CD4-positive, alpha-beta memory T cell (primary cell): ENCODE measurements at regions not wholly inside any gene's neighbourhood (a gene's known extent, or its start where the extent isn't known, plus 50 kb on each side); places are given as distances from the start of the nearest gene placed in this dataset.
A peak's percentile ranks its signal among the peaks of the same experiment; 100 is the strongest.

ENCODE experiments used
- CTCF ChIA-PET: fragments of 350-600 bp; sonication (Branson Sonifier 250); formaldehyde crosslinking; loops from one replicate; lab custom pipeline; 2021; ENCODE audit warnings: inconsistent platforms; ENCODE audit not compliant: partially characterized antibody; lab: Charles Lee
- POLR2A ChIA-PET: fragments of 350-600 bp; sonication (Branson Sonifier 250); formaldehyde crosslinking; loops from one replicate; lab custom pipeline; 2021; ENCODE audit not compliant: partially characterized antibody; lab: Charles Lee
- DNase-seq, 5 donors: peaks; one replicate each; pipeline versions ENCODE4 v3.0.0 to v3.0.0-alpha.2; 2020 to 2022; ENCODE audit warnings: mixed read lengths in 1 of 5
- H3K27ac ChIP-seq: one replicate; pipeline ENCODE4 v1.7.0; 2013; ENCODE audit warnings: low read depth, low read length
- H3K27me3 ChIP-seq: 2 replicates; pipeline ENCODE4 v1.7.0; 2013; ENCODE audit warnings: mild to moderate bottlenecking, low read length, moderate library complexity; ENCODE audit not compliant: insufficient read depth
- H3K36me3 ChIP-seq: 2 replicates; pipeline ENCODE4 v1.7.0; 2013; ENCODE audit warnings: mild to moderate bottlenecking, low read length, moderate library complexity; ENCODE audit not compliant: insufficient read depth
- H3K4me1 ChIP-seq: 2 replicates; pipeline ENCODE4 v1.7.0; 2013; ENCODE audit warnings: mild to moderate bottlenecking, low read length, moderate library complexity; ENCODE audit not compliant: insufficient read depth
- H3K4me3 ChIP-seq, 2 donors: one replicate each; pipeline ENCODE4 v1.7.0; 2013; ENCODE audit warnings: low read length in 2 of 2, mild to moderate bottlenecking in 1 of 2
- H3K9me3 ChIP-seq, 2 donors: one replicate each; pipeline ENCODE4 v1.7.0; 2013; ENCODE audit warnings: low read length in 2 of 2, control low read depth in 1 of 2; ENCODE audit not compliant: control insufficient read depth in 1 of 2
- H3K27ac Mint-ChIP-seq, 7 donors: one replicate each; pipeline ENCODE4 v1.8.0; 2020 to 2021; ENCODE audit warnings: mixed read lengths in 7 of 7, mild to moderate bottlenecking in 6 of 7, inconsistent platforms in 3 of 7, moderate library complexity in 3 of 7
- H3K27me3 Mint-ChIP-seq, 2 donors: one replicate each; pipeline ENCODE4 v1.8.0; 2020 to 2021; ENCODE audit warnings: mixed read lengths in 2 of 2
- H3K36me3 Mint-ChIP-seq, 2 donors: one replicate each; pipeline ENCODE4 v1.8.0; 2020 to 2021; ENCODE audit warnings: mixed read lengths in 2 of 2, inconsistent platforms in 1 of 2, mild to moderate bottlenecking in 1 of 2
- H3K4me1 Mint-ChIP-seq, 4 donors: one replicate each; pipeline ENCODE4 v1.8.0; 2020 to 2021; ENCODE audit warnings: mixed read lengths in 4 of 4, mild to moderate bottlenecking in 1 of 4
- H3K4me3 Mint-ChIP-seq, 8 donors: one replicate each; pipeline ENCODE4 v1.8.0; 2020 to 2021; ENCODE audit warnings: mixed read lengths in 8 of 8, mild to moderate bottlenecking in 7 of 8, moderate library complexity in 6 of 8, inconsistent platforms in 3 of 8
- H3K9me3 Mint-ChIP-seq, 8 donors: one replicate each; pipeline ENCODE4 v1.8.0; 2020 to 2021; ENCODE audit warnings: mixed read lengths in 8 of 8, mild to moderate bottlenecking in 5 of 8, inconsistent platforms in 3 of 8, moderate library complexity in 1 of 8
- intact Hi-C: fragments of 100-400 bp; cut with micrococcal nuclease; formaldehyde crosslinking; loops from one replicate; pipeline ENCODE4 v1.15.1; 2023

- H3K36me3 ChIP-seq: no peaks in the 10 kb centered on the region
- POLR2A ChIA-PET: no interaction called here
- Mint-ChIP-seq H3K27ac (no peak overlapping the region), H3K4me1 (no peaks in the 10 kb centered on the region), H3K27me3 (peaks cover 13 to 28% of the 10 kb centered on the region in 2 donors), H3K9me3 (peaks cover 0 to 5% (median 0%) of the 10 kb centered on the region in 8 donors), H3K4me3 (no peak overlapping the region), H3K36me3 (no peaks in the 10 kb centered on the region)
- no peak overlapping the region for H3K27ac ChIP-seq
- no peaks in the 10 kb centered on the region for H3K9me3 ChIP-seq
- no peak overlapping the region for H3K4me3 ChIP-seq
- CTCF ChIA-PET: no interaction called here
- H3K4me1 ChIP-seq: no peaks in the 10 kb centered on the region
- no peak for DNase-seq
- intact Hi-C loops: no loop called here
- H3K27me3 ChIP-seq: no peaks in the 10 kb centered on the region
Measured at GRCh38 chr6:1463751-1464426, 74.5 kb downstream of the FOXF2 start.

GRCh38 chr6:1464781-1465370, 75.5 kb downstream of the FOXF2 start:
- CTCF ChIA-PET: interaction anchor here (0.7 kb wide), 1 partner anchor 10 kb away, joined by 4 read pairs; no protein-coding TSS in a partner anchor
- intact Hi-C loops: no loop called here
- no peak for DNase-seq
- Mint-ChIP-seq H3K27me3 (peaks cover 17 to 30% of the 10 kb centered on the region in 2 donors), H3K36me3 (no peaks in the 10 kb centered on the region), H3K27ac (no peak overlapping the region), H3K9me3 (peaks cover 0 to 2% (median 0%) of the 10 kb centered on the region in 8 donors), H3K4me3 (no peak overlapping the region), H3K4me1 (no peaks in the 10 kb centered on the region)
- H3K27me3 ChIP-seq: no peaks in the 10 kb centered on the region
- H3K4me1 ChIP-seq: no peaks in the 10 kb centered on the region
- H3K4me3 ChIP-seq: no peak overlapping the region
- no peaks in the 10 kb centered on the region for H3K9me3 ChIP-seq
- H3K27ac ChIP-seq: no peak overlapping the region
- POLR2A ChIA-PET: no interaction called here
- H3K36me3 ChIP-seq: no peaks in the 10 kb centered on the region

GRCh38 chr6:1468126-1468525, 78.8 kb downstream of the FOXF2 start:
- Mint-ChIP-seq H3K9me3 (peaks cover 0 to 2% (median 0%) of the 10 kb centered on the region in 8 donors), H3K4me3 (no peak overlapping the region), H3K27me3 (peaks cover 17 to 31% of the 10 kb centered on the region in 2 donors), H3K27ac (peak overlapping the region in 1 of 7 donors; percentile 25), H3K4me1 (no peaks in the 10 kb centered on the region), H3K36me3 (no peaks in the 10 kb centered on the region)
- no peaks in the 10 kb centered on the region for H3K4me1 ChIP-seq
- ChIA-PET CTCF (no interaction called here), POLR2A (no interaction called here)
- DNase-seq: no peak
- no peak overlapping the region for H3K27ac ChIP-seq
- no peaks in the 10 kb centered on the region for H3K27me3 ChIP-seq
- H3K9me3 ChIP-seq: no peaks in the 10 kb centered on the region
- no peak overlapping the region for H3K4me3 ChIP-seq
- H3K36me3 ChIP-seq: no peaks in the 10 kb centered on the region
- intact Hi-C loops: no loop called here

GRCh38 chr6:1470040-1470439, 80.7 kb downstream of the FOXF2 start:
- Mint-ChIP-seq H3K9me3 (peaks cover 0 to 2% (median 0%) of the 10 kb centered on the region in 8 donors), H3K4me3 (no peak overlapping the region), H3K27me3 (peaks cover 21 to 25% of the 10 kb centered on the region in 2 donors), H3K4me1 (no peaks in the 10 kb centered on the region), H3K27ac (no peak overlapping the region), H3K36me3 (no peaks in the 10 kb centered on the region)
- CTCF ChIA-PET: no interaction called here
- H3K36me3 ChIP-seq: no peaks in the 10 kb centered on the region
- intact Hi-C loops: no loop called here
- POLR2A ChIA-PET: no interaction called here
- no peaks in the 10 kb centered on the region for H3K4me1 ChIP-seq
- no peaks in the 10 kb centered on the region for H3K9me3 ChIP-seq
- no peak overlapping the region for H3K4me3 ChIP-seq
- H3K27me3 ChIP-seq: no peaks in the 10 kb centered on the region
- H3K27ac ChIP-seq: no peak overlapping the region
- no peak for DNase-seq

- Histone ChIP-seq H3K9me3 (no peaks in the 10 kb centered on the region), H3K27ac (no peak overlapping the region), H3K4me1 (no peaks in the 10 kb centered on the region), H3K4me3 (no peak overlapping the region), H3K36me3 (no peaks in the 10 kb centered on the region), H3K27me3 (no peaks in the 10 kb centered on the region)
- Mint-ChIP-seq H3K36me3 (no peaks in the 10 kb centered on the region), H3K27ac (no peak overlapping the region), H3K4me1 (no peaks in the 10 kb centered on the region), H3K27me3 (peaks cover 16 to 18% of the 10 kb centered on the region in 2 donors), H3K9me3 (no peaks in the 10 kb centered on the region), H3K4me3 (no peak overlapping the region)
- CTCF ChIA-PET: no interaction called here
- DNase-seq: no peak
- POLR2A ChIA-PET: no interaction called here
- intact Hi-C loops: no loop called here
Measured at GRCh38 chr6:1472643-1473042, 83.3 kb downstream of the FOXF2 start.

GRCh38 chr6:1473166-1473565, 83.8 kb downstream of the FOXF2 start:
- no peaks in the 10 kb centered on the region for H3K36me3 ChIP-seq
- no peak overlapping the region for H3K4me3 Mint-ChIP-seq
- H3K4me3 ChIP-seq: no peak overlapping the region
- CTCF ChIA-PET: no interaction called here
- H3K4me1 ChIP-seq: no peaks in the 10 kb centered on the region
- POLR2A ChIA-PET: no interaction called here
- no peaks in the 10 kb centered on the region for H3K36me3 Mint-ChIP-seq
- no peaks in the 10 kb centered on the region for H3K4me1 Mint-ChIP-seq
- no peaks in the 10 kb centered on the region for H3K27me3 ChIP-seq
- no peak overlapping the region for H3K27ac Mint-ChIP-seq
- DNase-seq: no peak
- H3K27me3 Mint-ChIP-seq: peaks cover 13 to 16% of the 10 kb centered on the region in 2 donors
- peaks cover 0 to under 1% (median 0%) of the 10 kb centered on the region in 8 donors for H3K9me3 Mint-ChIP-seq
- intact Hi-C loops: no loop called here
- no peak overlapping the region for H3K27ac ChIP-seq
- H3K9me3 ChIP-seq: no peaks in the 10 kb centered on the region

- ChIA-PET CTCF (no interaction called here), POLR2A (no interaction called here)
- Histone ChIP-seq H3K27me3 (no peaks in the 10 kb centered on the region), H3K36me3 (no peaks in the 10 kb centered on the region), H3K9me3 (no peaks in the 10 kb centered on the region), H3K4me3 (no peak overlapping the region), H3K4me1 (no peaks in the 10 kb centered on the region), H3K27ac (no peak overlapping the region)
- H3K27ac Mint-ChIP-seq: no peak overlapping the region
- peaks cover 0 to 4% (median 0%) of the 10 kb centered on the region in 8 donors for H3K9me3 Mint-ChIP-seq
- H3K4me1 Mint-ChIP-seq: peaks cover 0 to 1% (median 0%) of the 10 kb centered on the region in 4 donors
- no peaks in the 10 kb centered on the region for H3K36me3 Mint-ChIP-seq
- H3K4me3 Mint-ChIP-seq: no peak overlapping the region
- H3K27me3 Mint-ChIP-seq: peaks cover 15 to 20% of the 10 kb centered on the region in 2 donors
- no peak for DNase-seq
- intact Hi-C loops: no loop called here
Measured at GRCh38 chr6:1473598-1473997, 84.2 kb downstream of the FOXF2 start.
